ENCODE measurements at regions not wholly inside any gene's neighbourhood (a gene's known extent, or its start where the extent isn't known, plus 50 kb on each side); places are given as distances from the start of the nearest gene placed in this dataset.

- POLR2A ChIA-PET: no interaction called here
- TF ChIP-seq ZC3H11A (IDR thresholded peaks at IDR 0.05): no peak
- no peak for ATAC-seq
These were observed 365.2 kb downstream of the SPATA31D1 start for GRCh38 chr9:82353631-82354278.

GRCh38 chr9:82354279-82354659 is 365.7 kb downstream of the SPATA31D1 start:
- Histone ChIP-seq H3K4me1 (no peaks in the 10 kb centered on the region), H3K27ac (no peak overlapping the region), H3K4me3 (no peak overlapping the region), H3K4me2 (no peak overlapping the region), H3K9me3 (no peaks in the 10 kb centered on the region)
- CTCF ChIA-PET: interaction anchor here (0.6 to 1.0 kb wide), 2 partner anchors 40 to 1749 kb away, joined by 3 read pairs; no protein-coding TSS in a partner anchor
- FAIRE-seq: no peak
- POLR2A ChIA-PET: no interaction called here
- WGBS (ENCODE audit: missing lambda C conversion rate): 16% methylated on average over 2 of the region's 2 CpGs
- TF ChIP-seq PBX3 (IDR thresholded peaks at IDR 0.05) (no peak), HOXA7 (CRISPR knock-in tag; IDR thresholded peaks at IDR 0.05) (no peak), GATA3 (IDR thresholded peaks at IDR 0.05; ENCODE audit: borderline replicate concordance) (no peak), ZC3H11A (IDR thresholded peaks at IDR 0.05) (no peak), HEYL (CRISPR knock-in tag; IDR thresholded peaks at IDR 0.05) (no peak), E2F6 (IDR thresholded peaks at IDR 0.05; ENCODE audit: borderline replicate concordance, low read depth) (no peak), CHD2 (IDR thresholded peaks at IDR 0.05; ENCODE audit: low read length, partially characterized antibody) (no peak)
- no peak for DNase-seq (ENCODE audit: low read depth in 1 of 2, low spot score in 1 of 2)
- ATAC-seq: no peak

More at GRCh38 chr9:82353631-82354278, 365.2 kb downstream of the SPATA31D1 start:
- H3K4me1 ChIP-seq: no peaks in the 10 kb centered on the region
- CTCF ChIA-PET: interaction anchor here (0.6 to 1.0 kb wide), 2 partner anchors 41 to 1749 kb away, joined by 3 read pairs; no protein-coding TSS in a partner anchor
- H3K27ac ChIP-seq: no peak overlapping the region
- DNase-seq (ENCODE audit: low read depth in 1 of 2, low spot score in 1 of 2): no peak
- WGBS (ENCODE audit: missing lambda C conversion rate): 30% methylated on average over 7 of the region's 7 CpGs
- no peak for FAIRE-seq
- H3K4me2 ChIP-seq: no peak overlapping the region
- H3K9me3 ChIP-seq: no peaks in the 10 kb centered on the region
- no peak overlapping the region for H3K4me3 ChIP-seq

- H3K4me3 ChIP-seq: no peak overlapping the region
- ATAC-seq: no peak
- CTCF ChIA-PET: interaction anchor here (1.1 kb wide), 1 partner anchor 9 kb away, joined by 3 read pairs; no protein-coding TSS in a partner anchor
- no peak overlapping the region for H3K27ac ChIP-seq
- no peaks in the 10 kb centered on the region for H3K4me1 ChIP-seq
- no peak for TF ChIP-seq ELK1 (IDR thresholded peaks at IDR 0.05; ENCODE audit: low read depth, low read length)
- TF ChIP-seq SMC3 (IDR thresholded peaks at IDR 0.05): no peak
- TF ChIP-seq BHLHE40 (IDR thresholded peaks at IDR 0.05; ENCODE audit: low read depth, low read length): no peak
- TF ChIP-seq FOXS1 (CRISPR knock-in tag; IDR thresholded peaks at IDR 0.05): no peak
- POLR2A ChIA-PET: no interaction called here
- no peak overlapping the region for H3K4me2 ChIP-seq
- no peak for FAIRE-seq
- H3K9me3 ChIP-seq: no peaks in the 10 kb centered on the region
- 57% methylated on average over 2 of the region's 2 CpGs for WGBS (ENCODE audit: missing lambda C conversion rate)
- no peak for DNase-seq (ENCODE audit: low read depth in 1 of 2, low spot score in 1 of 2)
These were observed 367.6 kb downstream of the SPATA31D1 start for GRCh38 chr9:82356131-82356530.

- no peak for TF ChIP-seq HDAC2 (IDR thresholded peaks at IDR 0.05)
- no peak for TF ChIP-seq NPAS2 (CRISPR knock-in tag; IDR thresholded peaks at IDR 0.05; ENCODE audit: borderline replicate concordance)
- H3K4me3 ChIP-seq: no peak overlapping the region
- H3K27ac ChIP-seq: no peak overlapping the region
- POLR2A ChIA-PET: no interaction called here
- no peaks in the 10 kb centered on the region for H3K9me3 ChIP-seq
- no peaks in the 10 kb centered on the region for H3K4me1 ChIP-seq
- DNase-seq (ENCODE audit: low read depth in 1 of 2, low spot score in 1 of 2) (no peak), ATAC-seq (no peak), FAIRE-seq (no peak)
- WGBS (ENCODE audit: missing lambda C conversion rate): 67% methylated on average over 2 of the region's 2 CpGs
- CTCF ChIA-PET: interaction anchor here (1.1 kb wide), 1 partner anchor 9 kb away, joined by 3 read pairs; no protein-coding TSS in a partner anchor
- no peak overlapping the region for H3K4me2 ChIP-seq
These were observed 368.3 kb downstream of the SPATA31D1 start for GRCh38 chr9:82356871-82357270.

- no peak for DNase-seq (ENCODE audit: low read depth in 1 of 2, low spot score in 1 of 2)
- H3K4me1 ChIP-seq: no peaks in the 10 kb centered on the region
- H3K4me3 ChIP-seq: no peak overlapping the region
- no peak overlapping the region for H3K4me2 ChIP-seq
- 81% methylated on average over 5 of the region's 5 CpGs for WGBS (ENCODE audit: missing lambda C conversion rate)
- no peak overlapping the region for H3K27ac ChIP-seq
- no peak for ATAC-seq
- POLR2A ChIA-PET: no interaction called here
- FAIRE-seq: no peak
- H3K9me3 ChIP-seq: no peaks in the 10 kb centered on the region
- CTCF ChIA-PET: interaction anchor here (0.7 to 1.3 kb wide), 2 partner anchors 12 to 244 kb away, joined by 3 to 4 read pairs; no protein-coding TSS in a partner anchor
- no peak for TF ChIP-seq REST (IDR thresholded peaks at IDR 0.05)
- no peak for TF ChIP-seq NR3C1 (IDR thresholded peaks at IDR 0.05)
- TF ChIP-seq FOSB (CRISPR knock-in tag; IDR thresholded peaks at IDR 0.05): no peak
- TF ChIP-seq HOXB5 (CRISPR knock-in tag; IDR thresholded peaks at IDR 0.05): no peak
- no peak for TF ChIP-seq HEYL (CRISPR knock-in tag; IDR thresholded peaks at IDR 0.05)
- TF ChIP-seq RCOR1 (IDR thresholded peaks at IDR 0.05; ENCODE audit: low read depth, low read length): no peak
- TF ChIP-seq TFCP2L1 (CRISPR knock-in tag; IDR thresholded peaks at IDR 0.05): no peak
- no peak for TF ChIP-seq NFE2L2 (conservative IDR thresholded peaks at IDR 0.05; ENCODE audit: low read length)
- no peak for TF ChIP-seq POLR2AphosphoS2 (conservative IDR thresholded peaks at IDR 0.05; ENCODE audit: low read length)
- no peak for TF ChIP-seq FOSL2 (IDR thresholded peaks at IDR 0.05)
- TF ChIP-seq FOSL2 (CRISPR knock-in tag; IDR thresholded peaks at IDR 0.05): no peak
These were observed 374.6 kb downstream of the SPATA31D1 start for GRCh38 chr9:82363198-82363597.

Measured in A549 (cell line).